Endodermal cell (in vitro differentiated cells): ENCODE measurements at regions not wholly inside any gene's neighbourhood (a gene's known extent, or its start where the extent isn't known, plus 50 kb on each side); places are given as distances from the start of the nearest gene placed in this dataset.

Experiments used
- DNase-seq: peaks from one replicate; pipeline ENCODE4 v3.0.0-alpha.2; 2017
- H3K27ac ChIP-seq: 2 replicates; pipeline ENCODE4 v1.5.1; 2013; ENCODE audit warnings: mild to moderate bottlenecking, low read depth, low read length, moderate library complexity
- H3K27me3 ChIP-seq: 2 replicates; pipeline ENCODE4 v1.6.1; 2013; ENCODE audit warnings: mild to moderate bottlenecking, low read length, moderate library complexity; ENCODE audit not compliant: insufficient read depth, control insufficient read depth, poor library complexity, severe bottlenecking
- H3K36me3 ChIP-seq: 2 replicates; pipeline ENCODE4 v1.7.0; 2013; ENCODE audit warnings: mild to moderate bottlenecking, low read length, moderate library complexity; ENCODE audit not compliant: control insufficient read depth, insufficient read depth
- H3K4me1 ChIP-seq: one replicate; pipeline ENCODE4 v1.7.0; 2013; ENCODE audit warnings: low read length; ENCODE audit not compliant: control insufficient read depth, insufficient read depth
- H3K4me3 ChIP-seq: 2 replicates; pipeline ENCODE4 v1.5.1; 2013; ENCODE audit warnings: mild to moderate bottlenecking, low read length, moderate library complexity
- H3K9ac ChIP-seq: 2 replicates; pipeline ENCODE4 v1.6.1; 2013; ENCODE audit warnings: mild to moderate bottlenecking, low read length, moderate library complexity; ENCODE audit not compliant: poor library complexity, severe bottlenecking; ENCODE audit errors: extremely low read depth
- H3K9me3 ChIP-seq: 2 replicates; pipeline ENCODE4 v1.6.1; 2013; ENCODE audit warnings: mild to moderate bottlenecking, low read length, moderate library complexity; ENCODE audit not compliant: control insufficient read depth
- H3K27ac Mint-ChIP-seq: 2 replicates; pipeline ENCODE4 v1.8.0; 2020; ENCODE audit warnings: mixed read lengths
- H3K27me3 Mint-ChIP-seq: 2 replicates; pipeline ENCODE4 v1.8.0; 2021; ENCODE audit warnings: mild to moderate bottlenecking, mixed read lengths; ENCODE audit not compliant: insufficient read depth
- H3K36me3 Mint-ChIP-seq: 2 replicates; pipeline ENCODE4 v1.8.0; 2020; ENCODE audit warnings: low read depth, mixed read lengths
- H3K4me1 Mint-ChIP-seq: 2 replicates; pipeline ENCODE4 v1.8.0; 2020; ENCODE audit warnings: mixed read lengths
- H3K4me3 Mint-ChIP-seq: 2 replicates; pipeline ENCODE4 v1.8.0; 2020; ENCODE audit warnings: mild to moderate bottlenecking, moderate library complexity, mixed read lengths
- H3K9me3 Mint-ChIP-seq: 2 replicates; pipeline ENCODE4 v1.8.0; 2020; ENCODE audit warnings: mild to moderate bottlenecking, mixed read lengths
- WGBS, 2 experiments: methylation state at CpG; one replicate each; pipeline versions ENCODE4 v1.1.5 to v1.1.7; 2013; ENCODE audit warnings: missing lambda C conversion rate in 2 of 2, mixed read lengths in 1 of 2; ENCODE audit not compliant: insufficient coverage in 1 of 2, insufficient read length in 1 of 2; 5-methylcytosine and 5-hydroxymethylcytosine counted together
- TF ChIP-seq, protein P1 (sequence below): fragments of 200-600 bp; sonication (generic); conservative IDR thresholded peaks from 2 replicates; pipeline ENCODE4 v1.5.0; 2021; ENCODE audit warnings: antibody characterized with exemption, mild to moderate bottlenecking

DNA sequence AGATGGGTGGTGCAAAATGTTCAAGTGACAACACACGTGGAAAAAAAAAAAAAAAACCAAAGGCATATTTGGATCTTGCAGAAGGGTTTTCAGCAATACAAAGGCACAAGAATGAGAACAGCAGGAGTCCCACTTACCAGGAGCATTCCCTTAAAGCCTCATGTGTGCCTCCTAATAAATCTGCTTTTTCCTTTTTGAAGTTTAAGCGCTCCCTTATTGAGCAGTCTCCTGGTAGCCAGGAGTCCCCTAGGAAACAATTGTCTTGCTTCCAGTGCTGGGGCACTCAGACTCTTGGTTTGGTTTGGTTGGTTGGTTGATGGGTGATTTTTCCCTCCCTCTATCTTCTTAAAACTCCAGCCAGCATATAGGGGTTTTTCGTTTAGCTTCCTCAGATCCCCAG is 321.8 kb upstream of the NFE2L3 start:
- Histone ChIP-seq H3K4me3 (no peak overlapping the region), H3K9me3 (no peaks in the 10 kb centered on the region), H3K9ac (no peak overlapping the region), H3K4me1 (peaks cover 7% of the 10 kb centered on the region), H3K36me3 (no peaks in the 10 kb centered on the region), H3K27me3 (no peaks in the 10 kb centered on the region), H3K27ac (peak overlapping the region; percentile 62)
- whole genome bisulfite sequencing, 2 experiments = 56 to 78% methylated on average over 1 to 3 of the region's 3 CpGs
- Mint-ChIP-seq H3K36me3 (no peaks in the 10 kb centered on the region), H3K9me3 (no peaks in the 10 kb centered on the region), H3K4me3 (no peak overlapping the region), H3K4me1 (peaks cover 20% of the 10 kb centered on the region), H3K27ac (no peak overlapping the region), H3K27me3 (no peaks in the 10 kb centered on the region)
- TF ChIP-seq, protein P1, sequence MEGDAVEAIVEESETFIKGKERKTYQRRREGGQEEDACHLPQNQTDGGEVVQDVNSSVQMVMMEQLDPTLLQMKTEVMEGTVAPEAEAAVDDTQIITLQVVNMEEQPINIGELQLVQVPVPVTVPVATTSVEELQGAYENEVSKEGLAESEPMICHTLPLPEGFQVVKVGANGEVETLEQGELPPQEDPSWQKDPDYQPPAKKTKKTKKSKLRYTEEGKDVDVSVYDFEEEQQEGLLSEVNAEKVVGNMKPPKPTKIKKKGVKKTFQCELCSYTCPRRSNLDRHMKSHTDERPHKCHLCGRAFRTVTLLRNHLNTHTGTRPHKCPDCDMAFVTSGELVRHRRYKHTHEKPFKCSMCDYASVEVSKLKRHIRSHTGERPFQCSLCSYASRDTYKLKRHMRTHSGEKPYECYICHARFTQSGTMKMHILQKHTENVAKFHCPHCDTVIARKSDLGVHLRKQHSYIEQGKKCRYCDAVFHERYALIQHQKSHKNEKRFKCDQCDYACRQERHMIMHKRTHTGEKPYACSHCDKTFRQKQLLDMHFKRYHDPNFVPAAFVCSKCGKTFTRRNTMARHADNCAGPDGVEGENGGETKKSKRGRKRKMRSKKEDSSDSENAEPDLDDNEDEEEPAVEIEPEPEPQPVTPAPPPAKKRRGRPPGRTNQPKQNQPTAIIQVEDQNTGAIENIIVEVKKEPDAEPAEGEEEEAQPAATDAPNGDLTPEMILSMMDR = no peak
- DNase-seq = no peak

DNA sequence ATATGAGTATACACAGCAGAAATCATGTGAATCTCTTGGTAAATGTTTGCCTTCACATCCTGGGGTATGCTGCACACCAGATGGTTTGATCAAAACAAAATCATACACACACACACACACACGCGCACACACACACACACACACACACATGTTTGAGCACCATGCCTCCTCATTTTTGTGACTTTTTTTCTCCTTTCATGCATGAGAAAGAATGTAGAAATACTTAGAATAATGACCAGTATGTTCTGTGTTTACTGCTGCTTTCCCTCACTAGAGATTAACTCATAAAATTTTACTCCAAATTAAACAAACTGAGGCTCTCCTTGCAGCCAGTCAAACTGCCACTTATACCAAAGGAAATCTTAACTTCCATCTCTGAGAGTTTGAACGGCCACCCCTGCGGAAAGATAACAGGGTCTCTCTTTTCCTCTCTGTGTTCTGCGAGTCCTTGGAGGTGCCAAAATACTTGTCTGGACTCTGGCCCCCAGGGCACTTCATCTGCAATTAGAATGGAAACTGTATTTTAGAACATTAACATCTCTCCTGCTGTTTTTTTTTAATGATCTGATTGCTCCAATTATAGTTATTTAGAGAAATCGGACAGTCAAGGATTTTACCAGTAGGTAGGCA is 320.8 kb upstream of the NFE2L3 start:
- Mint-ChIP-seq H3K27ac (no peak overlapping the region), H3K27me3 (no peaks in the 10 kb centered on the region), H3K4me1 (peaks cover 20% of the 10 kb centered on the region), H3K9me3 (no peaks in the 10 kb centered on the region), H3K36me3 (no peaks in the 10 kb centered on the region), H3K4me3 (no peak overlapping the region)
- Histone ChIP-seq H3K4me1 (peaks cover 7% of the 10 kb centered on the region), H3K9ac (no peak overlapping the region), H3K4me3 (no peak overlapping the region), H3K27ac (peak overlapping the region; percentile 71), H3K27me3 (no peaks in the 10 kb centered on the region), H3K36me3 (no peaks in the 10 kb centered on the region), H3K9me3 (no peaks in the 10 kb centered on the region)
- TF ChIP-seq, protein P1 = no peak
- WGBS, 2 experiments = 85 to 94% methylated on average over 4 to 5 of the region's 6 CpGs
- DNase-seq = no peak

DNA sequence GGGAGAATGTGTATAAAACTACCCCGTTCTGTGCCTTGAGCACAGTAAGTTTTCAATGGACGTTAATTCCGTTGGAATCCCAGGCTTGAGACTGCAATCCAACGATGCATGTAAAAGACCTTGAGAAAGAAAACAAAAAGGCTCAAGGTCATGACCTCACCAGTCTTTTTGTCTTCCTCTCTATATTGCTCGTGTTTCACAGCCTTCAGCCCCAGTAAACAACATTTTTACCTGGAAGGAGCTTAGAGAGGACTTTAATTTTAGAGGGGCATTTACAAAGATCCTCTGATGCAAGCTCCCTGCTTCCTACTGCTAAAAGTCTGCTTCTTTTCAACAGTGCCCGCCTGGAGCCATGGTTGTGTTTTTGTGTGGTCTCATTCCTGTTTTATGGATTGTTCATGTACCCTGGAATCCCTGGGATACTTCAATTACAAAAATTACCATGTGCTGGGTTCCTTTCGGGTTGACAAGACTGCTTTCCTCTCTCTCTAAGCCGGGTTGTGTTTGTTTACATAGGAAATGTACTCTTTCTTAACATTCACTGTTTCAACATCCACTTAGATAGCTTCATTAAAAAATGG is 320.1 kb upstream of the NFE2L3 start:
- peaks cover 20% of the 10 kb centered on the region for H3K4me1 Mint-ChIP-seq
- no peak for DNase-seq
- no peak overlapping the region for H3K4me3 Mint-ChIP-seq

More for the DNA sequence above, 320.1 kb upstream of the NFE2L3 start:
- Histone ChIP-seq H3K9ac (no peak overlapping the region), H3K27ac (peak overlapping the region; percentile 71), H3K4me1 (peaks cover 7% of the 10 kb centered on the region), H3K4me3 (no peak overlapping the region), H3K9me3 (no peaks in the 10 kb centered on the region), H3K36me3 (no peaks in the 10 kb centered on the region), H3K27me3 (no peaks in the 10 kb centered on the region)
- Mint-ChIP-seq H3K27me3 (no peaks in the 10 kb centered on the region), H3K36me3 (no peaks in the 10 kb centered on the region), H3K27ac (no peak overlapping the region), H3K9me3 (no peaks in the 10 kb centered on the region)
- 58% methylated on average over 4 to 8 of the region's 8 CpGs for WGBS, 2 experiments
- TF ChIP-seq, protein P1 = no peak
